Spleen (tissue), 11 donors: ENCODE measurements at regions not wholly inside any gene's neighbourhood (a gene's known extent, or its start where the extent isn't known, plus 50 kb on each side); places are given as distances from the start of the nearest gene placed in this dataset.
"Not testable (repeated sequence)": the region's sequence is repeated elsewhere in the genome, so short reads cannot be mapped to it uniquely, and the experiment has no call there.

Experiments used
- DNase-seq: peaks from one replicate; pipeline ENCODE4 v3.0.0-alpha.2; 2020
- H3K27ac ChIP-seq, 8 donors: fragments of 200-600 bp; sonication (generic) in 7 of 8; 1 replicate in 4 of 8; 2 replicates in 4 of 8; pipeline versions ENCODE4 v1.5.0 to v1.8.0; 2016 to 2021; ENCODE audit warnings: inconsistent platforms in 4 of 8, mild to moderate bottlenecking in 4 of 8, moderate library complexity in 1 of 8
- H3K27me3 ChIP-seq, 7 donors: fragments of 200-600 bp; sonication (generic) in 6 of 7; replicated peaks in 1 of 7; 1 replicate in 4 of 7; 2 replicates in 3 of 7; pipeline versions ENCODE4 v1.5.0 to v1.8.0; 2016 to 2021; ENCODE audit warnings: inconsistent platforms in 3 of 7, mild to moderate bottlenecking in 1 of 7
- H3K36me3 ChIP-seq, 6 donors: fragments of 200-600 bp; sonication (generic) in 5 of 6; 1 replicate in 4 of 6; 2 replicates in 2 of 6; pipeline versions ENCODE4 v1.5.0 to v1.8.0; 2016 to 2021; ENCODE audit warnings: inconsistent platforms in 2 of 6
- H3K4me1 ChIP-seq, 6 donors: fragments of 200-600 bp; sonication (generic) in 5 of 6; 1 replicate in 3 of 6; 2 replicates in 3 of 6; pipeline versions ENCODE4 v1.5.0 to v1.8.0; 2016 to 2021; ENCODE audit warnings: inconsistent platforms in 3 of 6
- H3K4me3 ChIP-seq, 8 donors: fragments of 200-600 bp; sonication (generic) in 7 of 8; 1 replicate in 4 of 8; 2 replicates in 4 of 8; pipeline versions ENCODE4 v1.5.0 to v1.8.0; 2016 to 2021; ENCODE audit warnings: inconsistent platforms in 4 of 8, mild to moderate bottlenecking in 4 of 8, moderate library complexity in 2 of 8
- H3K9me3 ChIP-seq, 8 donors: fragments of 200-600 bp; sonication (generic) in 7 of 8; 1 replicate in 4 of 8; 2 replicates in 4 of 8; pipeline versions ENCODE4 v1.5.0 to v1.8.0; 2016 to 2021; ENCODE audit warnings: inconsistent platforms in 4 of 8
- POLR2A ChIP-seq, 3 donors: fragments of 450-650 bp; IDR thresholded peaks; one replicate each; pipeline ENCODE4 v1.5.1; 2017; ENCODE audit warnings: antibody characterized with exemption in 3 of 3, mild to moderate bottlenecking in 1 of 3
- POLR2AphosphoS5 ChIP-seq, 3 donors: sonication (generic); formaldehyde crosslinking; IDR thresholded peaks; one replicate each; pipeline ENCODE4 v1.5.1; 2017; ENCODE audit warnings: antibody characterized with exemption in 3 of 3
- WGBS, 5 donors: extraction: QIAGEN DNeasy Blood & Tissue Kit in 3 of 5; methylation state at CpG; one replicate each; pipeline versions ENCODE4 v1.1.5 to v1.1.7; 2013 to 2018; 5-methylcytosine and 5-hydroxymethylcytosine counted together
- intact Hi-C: fragments of 100-400 bp; cut with DNase I; formaldehyde crosslinking; loops from one replicate; pipeline ENCODE4 v1.15.0; 2023; ENCODE audit warnings: low total_unique reads
- TF ChIP-seq, protein P1 (sequence below), 11 experiments: fragments of 200-600 bp in 7 of 11; fragments of 450-650 bp in 4 of 11; sonication (generic) in 4 of 11; IDR thresholded peaks in 8 of 11; conservative IDR thresholded peaks in 3 of 11; 1 replicate in 7 of 11; 2 replicates in 4 of 11; pipeline versions ENCODE4 v1.4.0 to v1.8.0; 2016 to 2021; ENCODE audit warnings: antibody characterized with exemption in 11 of 11, inconsistent platforms in 4 of 11, mild to moderate bottlenecking in 1 of 11
- donor health status: healthy with polysubstance abuse.
- donor health status: DM: no; HTN: no; CAD: no; lungs with moderate emphysema.
- donor health status: DM: no; HTN: no; CAD: no.
- donor health status: Bipolar disorder and iron deficiency.
- donor health status: healthy.
- donor health status: DM: no; HTN: no; CAD: no.
- donor health status: DM: yes; HTN: yes; CAD: no.

DNA sequence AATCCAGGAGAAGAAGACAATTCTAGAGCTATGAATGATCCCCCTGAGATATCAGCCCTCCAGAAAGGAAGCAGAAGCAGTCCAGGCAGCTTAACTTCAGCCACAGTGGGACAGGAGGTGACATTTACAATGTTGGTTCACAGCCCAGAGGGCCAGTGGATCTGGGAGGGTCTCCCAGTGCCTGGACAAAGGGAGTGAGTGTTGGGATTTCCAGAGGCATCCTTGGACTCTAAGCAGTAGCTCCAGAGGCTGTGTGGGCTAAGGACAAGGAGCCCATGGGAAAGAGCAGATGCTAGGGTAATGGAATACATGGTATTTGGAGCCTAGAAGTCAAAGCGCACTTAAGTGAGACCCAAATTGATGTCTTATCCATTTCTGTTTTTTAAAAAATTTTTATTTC is 97.4 kb upstream of the NUPR2 start:
- intact Hi-C loops, result no loop called here
- no peaks in the 10 kb centered on the region for H3K4me1 ChIP-seq
- peaks cover 0 to 85% (median 43%) of the 10 kb centered on the region in 8 donors for H3K9me3 ChIP-seq
- no peak overlapping the region for H3K27ac ChIP-seq
- no peak for DNase-seq
- TF ChIP-seq POLR2AphosphoS5 (IDR thresholded peaks at IDR 0.05), result no peak
- no peak for TF ChIP-seq POLR2A (IDR thresholded peaks at IDR 0.05)
- TF ChIP-seq, protein P1, sequence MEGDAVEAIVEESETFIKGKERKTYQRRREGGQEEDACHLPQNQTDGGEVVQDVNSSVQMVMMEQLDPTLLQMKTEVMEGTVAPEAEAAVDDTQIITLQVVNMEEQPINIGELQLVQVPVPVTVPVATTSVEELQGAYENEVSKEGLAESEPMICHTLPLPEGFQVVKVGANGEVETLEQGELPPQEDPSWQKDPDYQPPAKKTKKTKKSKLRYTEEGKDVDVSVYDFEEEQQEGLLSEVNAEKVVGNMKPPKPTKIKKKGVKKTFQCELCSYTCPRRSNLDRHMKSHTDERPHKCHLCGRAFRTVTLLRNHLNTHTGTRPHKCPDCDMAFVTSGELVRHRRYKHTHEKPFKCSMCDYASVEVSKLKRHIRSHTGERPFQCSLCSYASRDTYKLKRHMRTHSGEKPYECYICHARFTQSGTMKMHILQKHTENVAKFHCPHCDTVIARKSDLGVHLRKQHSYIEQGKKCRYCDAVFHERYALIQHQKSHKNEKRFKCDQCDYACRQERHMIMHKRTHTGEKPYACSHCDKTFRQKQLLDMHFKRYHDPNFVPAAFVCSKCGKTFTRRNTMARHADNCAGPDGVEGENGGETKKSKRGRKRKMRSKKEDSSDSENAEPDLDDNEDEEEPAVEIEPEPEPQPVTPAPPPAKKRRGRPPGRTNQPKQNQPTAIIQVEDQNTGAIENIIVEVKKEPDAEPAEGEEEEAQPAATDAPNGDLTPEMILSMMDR (IDR thresholded peaks at IDR 0.05 in 8 of 11, conservative IDR thresholded peaks at IDR 0.05 in 3 of 11), result no peak
- H3K4me3 ChIP-seq, result no peak overlapping the region
- no peaks in the 10 kb centered on the region for H3K36me3 ChIP-seq
- H3K27me3 ChIP-seq, result peaks cover 0 to 5% (median 0%) of the 10 kb centered on the region in 7 donors
- 85 to 96% (median 95%) methylated on average over 1 of the region's 1 CpG for WGBS, 5 donors

DNA sequence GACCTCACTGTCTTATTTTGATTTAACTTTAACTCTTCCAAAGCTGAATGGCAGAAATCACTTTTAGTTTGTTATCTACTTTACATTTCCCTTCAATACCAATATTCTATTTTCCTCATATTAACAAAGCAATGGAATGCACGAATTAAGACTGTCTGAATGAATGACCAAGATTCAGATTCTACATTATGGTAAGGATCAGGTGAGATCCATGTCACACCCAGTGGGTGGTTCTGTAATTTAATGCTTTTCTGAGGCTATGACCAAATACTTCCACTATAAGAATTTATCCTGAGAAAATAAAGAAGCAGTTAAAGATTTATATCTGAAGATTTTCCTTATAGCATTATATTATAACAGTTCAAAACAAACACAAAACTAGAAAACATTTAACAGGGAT is 90.2 kb upstream of the NUPR2 start:
- no peaks in the 10 kb centered on the region for H3K27me3 ChIP-seq
- no peaks in the 10 kb centered on the region for H3K36me3 ChIP-seq
- 38 to 60% (median 47%) methylated on average over 1 of the region's 1 CpG for WGBS, 5 donors
- H3K27ac ChIP-seq, result no peak overlapping the region
- H3K4me3 ChIP-seq, result no peak overlapping the region
- intact Hi-C loops, result no loop called here
- peaks cover 0 to 55% (median 9%) of the 10 kb centered on the region in 8 donors for H3K9me3 ChIP-seq
- TF ChIP-seq, protein P1 (IDR thresholded peaks at IDR 0.05 in 8 of 11, conservative IDR thresholded peaks at IDR 0.05 in 3 of 11), result no peak
- TF ChIP-seq POLR2A (IDR thresholded peaks at IDR 0.05) (no peak), POLR2AphosphoS5 (IDR thresholded peaks at IDR 0.05) (no peak)
- no peak for DNase-seq
- H3K4me1 ChIP-seq, result no peaks in the 10 kb centered on the region

DNA sequence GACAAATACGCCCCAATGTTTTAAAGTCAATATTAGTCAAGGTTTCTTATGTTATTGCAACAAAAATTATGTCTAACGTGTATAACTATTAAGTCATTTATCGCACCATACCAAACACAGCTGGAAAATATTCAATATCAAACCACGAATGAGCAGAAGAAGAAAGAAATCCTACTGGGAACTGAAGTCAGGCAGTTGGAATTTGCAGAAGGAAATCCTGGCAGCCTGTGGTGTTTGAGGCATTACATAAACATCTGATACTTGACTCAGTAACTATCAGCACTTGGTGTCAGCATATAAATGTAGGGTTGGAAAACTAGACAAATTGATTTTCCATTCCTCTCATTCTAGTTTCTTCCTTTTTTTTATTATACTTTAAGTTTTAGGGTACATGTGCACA is 83.4 kb upstream of the NUPR2 start:
- 80 to 86% (median 82%) methylated on average over 4 of the region's 4 CpGs for WGBS, 5 donors
- DNase-seq, result no peak
- Histone ChIP-seq H3K27ac (no peak overlapping the region), H3K9me3 (peaks cover 0 to 49% (median 19%) of the 10 kb centered on the region in 8 donors), H3K36me3 (no peaks in the 10 kb centered on the region), H3K4me1 (no peaks in the 10 kb centered on the region), H3K27me3 (no peaks in the 10 kb centered on the region), H3K4me3 (no peak overlapping the region)
- intact Hi-C loops, result no loop called here
- no peak for TF ChIP-seq POLR2A (IDR thresholded peaks at IDR 0.05)
- no peak for TF ChIP-seq POLR2AphosphoS5 (IDR thresholded peaks at IDR 0.05)

DNA sequence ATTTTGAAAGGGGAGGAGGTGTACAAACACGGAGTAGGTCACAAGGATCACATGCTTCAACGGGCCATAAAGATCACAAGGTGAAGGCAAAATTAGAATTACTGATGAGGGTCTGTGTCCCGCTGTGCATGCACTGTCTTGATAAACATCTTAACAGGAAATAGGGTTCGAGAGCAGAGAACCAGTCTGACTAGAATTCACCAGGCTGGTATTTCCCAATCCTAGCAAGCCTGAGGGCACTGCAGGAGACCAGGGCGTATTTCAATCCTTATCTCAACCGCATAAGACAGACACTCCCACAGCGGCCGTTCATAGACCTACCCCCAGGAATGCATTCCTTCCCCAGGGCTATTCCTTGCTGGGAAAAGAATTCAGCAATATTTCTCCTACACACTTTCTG is 80.0 kb upstream of the NUPR2 start:
- intact Hi-C loops, H3K36me3 ChIP-seq: not testable (repeated sequence)
- WGBS, 5 donors, result 65 to 85% (median 79%) methylated on average over 8 of the region's 8 CpGs

DNA sequence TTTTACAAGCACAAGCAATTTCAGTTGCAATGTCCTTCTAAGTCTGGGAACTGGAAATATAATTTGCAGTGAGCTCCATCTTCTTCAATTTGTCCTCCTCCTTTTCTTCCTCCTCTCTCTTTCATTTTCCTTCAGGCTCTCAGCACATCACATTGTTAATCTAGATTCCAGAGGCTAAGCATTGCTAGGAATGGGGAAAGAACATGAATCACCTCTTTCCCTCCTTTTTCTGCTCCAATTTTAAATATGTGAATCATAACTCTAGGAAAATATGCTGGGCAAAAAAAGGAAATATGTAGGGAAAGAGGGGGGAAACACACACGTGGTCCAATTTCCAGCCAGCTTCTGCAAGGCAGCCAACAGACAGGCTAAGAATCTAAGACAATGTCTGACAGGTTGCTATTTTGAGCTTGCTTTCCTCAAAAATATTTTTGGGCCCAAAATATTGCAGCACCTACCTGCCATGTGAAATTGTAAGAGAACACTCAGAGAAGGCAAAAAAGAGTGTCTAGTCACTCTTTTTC is 72.7 kb upstream of the NUPR2 start:
- 29 to 58% (median 49%) methylated on average over 1 of the region's 1 CpG for WGBS, 5 donors
- H3K9me3 ChIP-seq, result peaks cover 0 to 8% (median 0%) of the 10 kb centered on the region in 8 donors
- intact Hi-C loops, result no loop called here

More for the DNA sequence above, 80.0 kb upstream of the NUPR2 start:
- not testable (repeated sequence) for H3K27me3 ChIP-seq, H3K4me3 ChIP-seq, H3K27ac ChIP-seq, H3K4me1 ChIP-seq, DNase-seq
- peaks cover 0 to 33% (median 16%) of the 10 kb centered on the region in 8 donors for H3K9me3 ChIP-seq

More for the DNA sequence above, 72.7 kb upstream of the NUPR2 start:
- Histone ChIP-seq H3K4me1 (no peaks in the 10 kb centered on the region), H3K36me3 (no peaks in the 10 kb centered on the region), H3K27me3 (peaks cover 0 to 8% (median 0%) of the 10 kb centered on the region in 7 donors), H3K4me3 (no peak overlapping the region), H3K27ac (no peak overlapping the region)
- TF ChIP-seq, protein P1 (IDR thresholded peaks at IDR 0.05 in 8 of 11, conservative IDR thresholded peaks at IDR 0.05 in 3 of 11), result no peak
- no peak for TF ChIP-seq POLR2AphosphoS5 (IDR thresholded peaks at IDR 0.05)
- TF ChIP-seq POLR2A (IDR thresholded peaks at IDR 0.05), result no peak
- no peak for DNase-seq
